ENCODE measurements at regions not wholly inside any gene's neighbourhood (a gene's known extent, or its start where the extent isn't known, plus 50 kb on each side); places are given as distances from the start of the nearest gene placed in this dataset.

- no peak for DNase-seq (ENCODE audit: extremely low read depth in 1 of 11, low read depth in 9 of 11, low spot score in 4 of 11)
Measured at GRCh38 chr2:62291517-62292137, 95.7 kb downstream of the B3GNT2 start.

- no peak for DNase-seq (ENCODE audit: extremely low read depth in 1 of 11, low read depth in 9 of 11, low spot score in 4 of 11)
Measured at GRCh38 chr2:62291052-62291451, 95.1 kb downstream of the B3GNT2 start.

DNA sequence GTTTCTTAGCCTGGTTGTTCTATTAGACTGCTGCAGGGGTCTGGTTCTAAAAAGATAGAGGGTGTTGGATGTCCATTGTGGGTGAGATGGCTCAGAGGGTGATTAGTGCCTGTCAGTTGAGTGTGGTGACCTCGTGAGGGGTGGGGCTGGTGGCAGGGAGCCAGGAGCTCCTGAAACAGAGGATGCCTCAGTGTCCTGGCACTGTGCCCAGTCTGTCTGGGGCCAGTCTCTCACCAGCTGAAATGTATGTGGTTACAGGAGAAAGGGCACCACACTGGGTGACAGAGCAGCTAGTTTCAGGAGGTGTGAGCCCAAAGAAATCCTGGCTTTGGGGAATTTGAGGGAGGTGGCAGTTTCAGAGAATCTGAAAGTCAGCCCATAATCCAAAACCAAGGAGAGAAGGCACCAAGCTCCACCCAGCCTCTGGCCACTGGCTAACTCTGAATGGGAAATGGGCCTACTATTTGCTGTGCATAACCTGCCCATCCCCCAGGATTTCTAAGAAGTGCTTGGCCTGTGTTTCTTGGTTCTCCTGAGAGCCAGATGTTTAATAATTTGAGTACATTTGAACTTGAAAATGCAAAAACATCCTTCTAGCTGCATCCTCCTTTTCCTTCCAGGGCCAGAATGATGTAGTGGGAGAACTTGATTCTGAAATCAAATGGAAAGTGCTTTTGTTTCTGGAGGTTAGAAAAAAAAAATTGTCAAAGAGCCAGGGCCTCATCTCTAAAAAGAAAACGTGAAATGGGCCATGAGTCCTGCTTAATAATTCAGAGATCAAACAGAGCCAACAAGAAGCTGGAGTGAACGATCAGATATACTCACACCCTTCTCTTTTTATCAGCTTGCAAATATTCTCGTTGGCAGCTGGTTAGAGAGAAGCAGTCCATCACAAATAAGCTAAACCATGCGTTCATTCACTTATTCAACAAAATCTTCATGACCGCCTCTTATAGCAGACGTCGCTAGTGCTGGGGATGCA, 92.3 kb downstream of the B3GNT2 start:
- peak in 2 of 11 donors; percentile 39 to 69 for DNase-seq (ENCODE audit: extremely low read depth in 1 of 11, low read depth in 9 of 11, low spot score in 4 of 11)

DNA sequence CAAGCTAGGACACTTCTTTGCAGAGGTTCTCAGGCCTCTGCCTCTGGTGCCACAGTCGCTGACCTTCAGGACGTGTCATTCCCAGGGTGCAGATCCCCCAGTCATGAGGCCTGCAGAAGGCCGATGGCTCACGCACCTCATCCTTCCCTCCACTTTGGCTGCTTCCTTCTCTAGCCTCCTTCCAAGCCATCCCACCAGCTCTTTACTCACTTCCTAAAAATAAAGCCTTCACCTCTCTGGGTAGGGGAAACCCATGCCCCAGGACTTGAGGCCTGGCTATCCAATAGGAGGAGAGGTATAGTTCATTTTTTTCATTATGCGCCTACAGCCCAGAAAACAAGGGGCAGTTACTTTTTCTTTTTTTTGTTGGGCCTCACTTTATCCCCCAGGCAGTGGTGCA, 91.4 kb downstream of the B3GNT2 start:
- DNase-seq (ENCODE audit: extremely low read depth in 1 of 11, low read depth in 9 of 11, low spot score in 4 of 11), result no peak

GRCh38 chr2:62286089-62286785, 90.3 kb downstream of the B3GNT2 start:
- DNase-seq (ENCODE audit: extremely low read depth in 1 of 11, low read depth in 9 of 11, low spot score in 4 of 11), result no peak

GRCh38 chr2:62284980-62285379, 89.1 kb downstream of the B3GNT2 start:
- DNase-seq (ENCODE audit: extremely low read depth in 1 of 11, low read depth in 9 of 11, low spot score in 4 of 11), result no peak

DNA sequence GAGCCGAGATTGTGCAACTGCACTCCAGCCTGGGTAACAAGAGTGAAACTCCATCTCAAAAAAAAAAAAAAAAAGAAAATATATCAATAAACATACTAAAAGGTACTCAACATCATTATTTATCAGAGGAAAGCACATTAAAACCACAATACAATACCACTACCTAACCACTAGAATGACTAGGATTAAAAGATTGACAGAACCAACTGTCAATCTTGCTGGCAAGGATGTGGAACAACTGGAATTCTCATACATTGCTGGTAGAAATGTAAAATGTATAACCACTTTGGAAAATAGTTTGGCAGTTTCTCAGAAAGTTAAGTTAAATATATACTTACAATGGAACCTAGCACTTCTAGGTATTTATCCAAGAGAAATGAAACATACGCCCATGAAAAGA, 88.6 kb downstream of the B3GNT2 start:
- DNase-seq (ENCODE audit: extremely low read depth in 1 of 11, low read depth in 9 of 11, low spot score in 4 of 11), result no peak

DNA sequence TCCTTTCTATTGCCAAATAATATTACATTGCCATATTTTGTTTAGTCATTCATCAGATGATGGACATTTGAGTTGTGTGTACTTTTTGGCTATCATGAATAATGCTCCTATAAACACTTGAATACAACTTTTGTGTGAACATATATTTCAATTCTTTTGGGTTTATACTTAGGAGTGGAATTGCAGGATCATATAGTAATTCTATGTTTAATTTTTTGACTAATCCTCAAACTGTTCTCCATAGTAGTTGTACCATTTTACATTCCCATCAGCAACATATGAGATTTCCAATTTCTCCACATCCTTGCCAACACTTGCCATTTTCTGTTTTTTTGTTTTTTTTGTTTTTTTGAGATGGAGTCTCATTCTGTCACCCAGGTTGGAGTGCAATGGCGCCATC, 87.2 kb downstream of the B3GNT2 start:
- no peak for DNase-seq (ENCODE audit: extremely low read depth in 1 of 11, low read depth in 9 of 11, low spot score in 4 of 11)

DNA sequence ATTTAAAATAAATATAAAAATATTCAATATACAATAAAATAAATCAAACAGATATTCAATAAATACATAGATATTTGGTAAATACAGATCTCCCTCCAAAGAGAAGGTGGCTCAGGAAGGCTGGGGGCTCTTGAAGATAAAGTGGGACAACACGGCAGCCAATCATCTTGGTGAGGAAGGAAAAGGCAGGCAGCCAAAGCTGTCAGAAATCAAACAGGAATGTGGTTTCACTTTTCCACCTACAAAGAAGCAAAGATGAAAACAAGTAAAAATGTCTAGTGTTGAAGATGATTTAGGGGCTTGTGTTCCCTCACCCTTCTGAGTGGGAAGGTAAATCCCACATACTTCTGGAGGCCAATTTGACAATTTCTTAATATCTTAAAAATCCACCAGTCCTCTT, 85.7 kb downstream of the B3GNT2 start:
- DNase-seq (ENCODE audit: extremely low read depth in 1 of 11, low read depth in 9 of 11, low spot score in 4 of 11), result no peak

DNA sequence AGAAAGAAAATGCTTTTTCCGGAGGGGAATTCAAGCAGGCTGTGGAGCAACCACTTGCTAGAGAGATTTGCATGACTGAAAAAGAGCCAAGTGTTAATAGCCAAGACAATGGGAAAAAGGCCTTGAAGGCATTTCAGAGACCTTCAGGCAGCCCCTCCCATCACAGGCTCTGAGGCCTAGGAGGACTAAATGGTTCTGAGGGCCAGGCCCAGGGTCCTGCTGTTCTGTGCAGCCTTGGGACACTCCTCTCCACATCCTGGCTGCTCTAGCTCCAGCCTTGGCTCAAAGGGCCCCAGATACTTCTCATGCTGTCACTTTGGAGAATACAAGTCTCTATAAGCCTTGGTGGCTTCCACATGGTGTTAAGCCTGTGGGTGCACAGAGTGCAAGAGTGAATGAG, 81.8 kb downstream of the B3GNT2 start:
- no peak for DNase-seq (ENCODE audit: extremely low read depth in 1 of 11, low read depth in 9 of 11, low spot score in 4 of 11)
